C4-2B (cell line): ENCODE measurements at regions not wholly inside any gene's neighbourhood (a gene's known extent, or its start where the extent isn't known, plus 50 kb on each side); places are given as distances from the start of the nearest gene placed in this dataset.

Experiments
- CTCF ChIP-seq: fragments of 450-650 bp; conservative IDR thresholded peaks from 2 replicates; pipeline ENCODE4 v1.5.1; 2017; ENCODE audit warnings: mild to moderate bottlenecking
- ZFX ChIP-seq: fragments of 450-650 bp; IDR thresholded peaks from 2 replicates; pipeline ENCODE4 v1.6.1; 2017

DNA sequence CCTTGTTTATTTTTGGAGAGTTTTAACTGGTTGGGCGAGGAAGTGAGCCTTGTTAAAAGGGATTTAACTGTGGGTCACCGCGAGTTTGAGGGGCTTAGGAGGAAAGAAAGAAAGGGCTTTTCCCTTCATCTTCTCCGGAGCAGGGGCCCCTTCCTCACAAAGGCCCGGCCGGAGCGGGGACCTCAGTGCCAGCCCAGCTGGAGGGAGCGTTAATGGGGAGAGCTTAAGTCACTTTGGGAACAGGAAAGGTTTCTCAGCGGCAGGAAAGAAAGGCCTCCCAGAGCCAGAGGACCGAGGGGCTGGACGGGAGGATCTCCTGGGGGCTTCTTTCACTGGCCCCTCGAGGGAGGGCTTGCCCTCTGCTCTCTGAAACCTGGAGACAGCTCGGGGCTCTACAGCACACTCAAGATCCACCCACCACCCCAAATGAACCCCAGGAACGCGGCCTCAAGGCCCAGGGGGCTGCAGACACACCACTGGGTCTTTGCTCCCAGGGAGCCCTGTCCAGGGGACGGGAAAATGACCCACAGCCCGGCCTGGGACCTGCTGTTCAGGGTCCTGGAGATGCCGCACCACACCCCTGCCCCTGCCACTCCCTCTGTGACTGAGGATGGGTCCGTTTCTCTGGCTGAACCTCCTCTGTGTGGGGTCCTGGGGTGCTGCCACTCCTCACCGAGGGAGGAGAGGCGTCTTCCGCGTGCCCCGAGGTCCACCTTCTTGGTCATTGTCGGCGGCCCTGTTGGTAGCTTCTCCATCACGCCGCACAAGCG lies 128.3 kb downstream of the URI1 start:
- TF ChIP-seq CTCF, result no peak
- TF ChIP-seq ZFX, result no peak
